H1 (cell line): ENCODE measurements at regions not wholly inside any gene's neighbourhood (a gene's known extent, or its start where the extent isn't known, plus 50 kb on each side); places are given as distances from the start of the nearest gene placed in this dataset.

Experiments used
- CHD2 ChIP-seq: IDR thresholded peaks from 2 replicates; pipeline ENCODE4 v1.6.1; 2012; ENCODE audit warnings: low read length, improper control_type of control experiment
- GABPA ChIP-seq: IDR thresholded peaks from 2 replicates; pipeline ENCODE4 v1.6.1; 2011; ENCODE audit warnings: mild to moderate bottlenecking, low read length, moderate library complexity, borderline replicate concordance; ENCODE audit not compliant: insufficient read depth
- POU5F1 ChIP-seq: IDR thresholded peaks from 2 replicates; pipeline ENCODE4 v1.6.1; 2011; ENCODE audit warnings: low read depth, mild to moderate bottlenecking, low read length, moderate library complexity

- TF ChIP-seq GABPA, result no peak
- no peak for TF ChIP-seq POU5F1
- no peak for TF ChIP-seq CHD2
These were observed 428.4 kb upstream of the MDFIC2 start (continued) for GRCh38 chr3:70740872-70741271.
